H9 (cell line): ENCODE measurements at regions not wholly inside any gene's neighbourhood (a gene's known extent, or its start where the extent isn't known, plus 50 kb on each side); places are given as distances from the start of the nearest gene placed in this dataset.

ENCODE experiments used
- DNase-seq: peaks from one replicate; pipeline ENCODE4 v3.0.0-alpha.2; 2017
- H2AFZ ChIP-seq: one replicate; pipeline ENCODE4 v1.6.1; 2013; ENCODE audit warnings: mild to moderate bottlenecking, low read length, control low read depth, moderate library complexity
- H2AK5ac ChIP-seq: 2 replicates; pipeline ENCODE4 v1.6.1; 2013; ENCODE audit warnings: low read length, control low read depth, mixed read lengths; ENCODE audit not compliant: insufficient read length
- H2BK120ac ChIP-seq: one replicate; pipeline ENCODE4 v1.6.1; 2013; ENCODE audit warnings: low read depth, mild to moderate bottlenecking, low read length, control low read depth, inconsistent platforms; ENCODE audit not compliant: poor library complexity, severe bottlenecking
- H2BK12ac ChIP-seq: 2 replicates; pipeline ENCODE4 v1.6.1; 2013; ENCODE audit warnings: low read length, control low read depth, mixed read lengths, low read depth; ENCODE audit not compliant: insufficient read length
- H2BK15ac ChIP-seq: 2 replicates; pipeline ENCODE4 v1.6.1; 2013; ENCODE audit warnings: low read depth, low read length, control low read depth
- H2BK20ac ChIP-seq: one replicate; pipeline ENCODE4 v1.6.1; 2013; ENCODE audit warnings: low read depth, mild to moderate bottlenecking, low read length, control low read depth, inconsistent platforms; ENCODE audit not compliant: poor library complexity, severe bottlenecking
- H2BK5ac ChIP-seq: 2 replicates; pipeline ENCODE4 v1.6.1; 2013; ENCODE audit warnings: low read length, control low read depth, mixed read lengths; ENCODE audit not compliant: insufficient read length
- H3K14ac ChIP-seq: 2 replicates; pipeline ENCODE4 v1.6.1; 2013; ENCODE audit warnings: low read length, control low read depth; ENCODE audit not compliant: insufficient read depth
- H3K18ac ChIP-seq: 2 replicates; pipeline ENCODE4 v1.6.1; 2013; ENCODE audit warnings: low read depth, mild to moderate bottlenecking, mixed read lengths, low read length, control low read depth; ENCODE audit not compliant: insufficient read length
- H3K23ac ChIP-seq: 2 replicates; pipeline ENCODE4 v1.6.1; 2013; ENCODE audit warnings: low read length, control low read depth, mixed read lengths, low read depth; ENCODE audit not compliant: insufficient read length
- H3K23me2 ChIP-seq: 2 replicates; pipeline ENCODE4 v1.6.1; 2013; ENCODE audit warnings: low read depth, mild to moderate bottlenecking, mixed read lengths, low read length, control low read depth; ENCODE audit not compliant: insufficient read length, poor library complexity, severe bottlenecking
- H3K27ac ChIP-seq: 2 replicates; pipeline ENCODE4 v1.5.1; 2013; ENCODE audit warnings: low read length, control low read depth, mixed read lengths, low read depth; ENCODE audit not compliant: insufficient read length
- H3K27me3 ChIP-seq: 2 replicates; pipeline ENCODE4 v1.6.1; 2013; ENCODE audit warnings: low read length, control low read depth, inconsistent platforms; ENCODE audit not compliant: insufficient read depth
- H3K4ac ChIP-seq: 2 replicates; pipeline ENCODE4 v1.6.1; 2013; ENCODE audit warnings: low read depth, mild to moderate bottlenecking, control low read depth, inconsistent platforms, low read length, moderate library complexity
- H3K4me1 ChIP-seq: 2 replicates; pipeline ENCODE4 v1.6.1; 2013; ENCODE audit warnings: low read length, control low read depth, inconsistent platforms; ENCODE audit not compliant: insufficient read depth
- H3K4me2 ChIP-seq: 2 replicates; pipeline ENCODE4 v1.6.1; 2013; ENCODE audit warnings: low read length, control low read depth, mixed read lengths; ENCODE audit not compliant: insufficient read length, insufficient read depth
- H3K56ac ChIP-seq: 2 replicates; pipeline ENCODE4 v1.6.1; 2013; ENCODE audit warnings: low read depth, mild to moderate bottlenecking, mixed read lengths, low read length, control low read depth; ENCODE audit not compliant: insufficient read length
- H3K79me1 ChIP-seq: 2 replicates; pipeline ENCODE4 v1.6.1; 2013; ENCODE audit warnings: low read depth, mild to moderate bottlenecking, moderate library complexity, low read length, control low read depth, inconsistent platforms; ENCODE audit not compliant: insufficient read depth, poor library complexity, severe bottlenecking
- H3K79me2 ChIP-seq: 2 replicates; pipeline ENCODE4 v1.6.1; 2013; ENCODE audit warnings: low read length, control low read depth, inconsistent platforms; ENCODE audit not compliant: insufficient read depth
- H3K9ac ChIP-seq: 2 replicates; pipeline ENCODE4 v1.6.1; 2013; ENCODE audit warnings: low read length, control low read depth, mixed read lengths; ENCODE audit not compliant: insufficient read length; ENCODE audit errors: extremely low read depth
- H3K9me3 ChIP-seq: one replicate; pipeline ENCODE4 v1.6.1; 2013; ENCODE audit warnings: low read depth, low read length, inconsistent platforms; ENCODE audit not compliant: control insufficient read depth
- H3T11ph ChIP-seq: one replicate; pipeline ENCODE4 v1.6.1; 2013; ENCODE audit warnings: mild to moderate bottlenecking, low read length, control low read depth, inconsistent platforms
- H4K20me1 ChIP-seq: one replicate; pipeline ENCODE4 v1.6.1; 2013; ENCODE audit not compliant: control insufficient read depth, insufficient read length, insufficient read depth
- H4K5ac ChIP-seq: 2 replicates; pipeline ENCODE4 v1.6.1; 2013; ENCODE audit warnings: low read depth, mild to moderate bottlenecking, mixed read lengths, low read length, control low read depth; ENCODE audit not compliant: insufficient read length
- H4K8ac ChIP-seq: replicated peaks from 2 replicates; pipeline ENCODE4 v1.6.1; 2013; ENCODE audit warnings: low read length, control low read depth, mixed read lengths, low read depth; ENCODE audit not compliant: insufficient read length
- H4K91ac ChIP-seq: 2 replicates; pipeline ENCODE4 v1.6.1; 2013; ENCODE audit warnings: low read depth, mild to moderate bottlenecking, moderate library complexity, mixed read lengths, low read length, control low read depth; ENCODE audit not compliant: insufficient read length
- H3K27ac Mint-ChIP-seq, 3 experiments: 2 replicates in 2 of 3; 3 replicates in 1 of 3; pipeline ENCODE4 v1.8.0; 2020 to 2021; ENCODE audit warnings: mixed read lengths in 3 of 3, mild to moderate bottlenecking in 1 of 3, moderate library complexity in 1 of 3
- H3K27me3 Mint-ChIP-seq: 2 replicates; pipeline ENCODE4 v1.8.0; 2021; ENCODE audit warnings: low read depth, mild to moderate bottlenecking, moderate library complexity, mixed read lengths
- H3K36me3 Mint-ChIP-seq, 3 experiments: 2 replicates in 2 of 3; 3 replicates in 1 of 3; pipeline ENCODE4 v1.8.0; 2020 to 2021; ENCODE audit warnings: low read depth in 3 of 3, mixed read lengths in 3 of 3; ENCODE audit not compliant: insufficient read depth in 1 of 3
- H3K4me1 Mint-ChIP-seq, 2 experiments: 2 replicates each; pipeline ENCODE4 v1.8.0; 2020; ENCODE audit warnings: mixed read lengths in 2 of 2
- H3K4me3 Mint-ChIP-seq, 2 experiments: 2 replicates in 1 of 2; 3 replicates in 1 of 2; pipeline ENCODE4 v1.8.0; 2020 to 2021; ENCODE audit warnings: mild to moderate bottlenecking in 2 of 2, mixed read lengths in 2 of 2, moderate library complexity in 1 of 2
- H3K9me3 Mint-ChIP-seq, 2 experiments: 2 replicates in 1 of 2; 3 replicates in 1 of 2; pipeline ENCODE4 v1.8.0; 2020; ENCODE audit warnings: mild to moderate bottlenecking in 2 of 2, mixed read lengths in 2 of 2, moderate library complexity in 1 of 2
- CTCF ChIP-seq: fragments of 200-600 bp; sonication (generic); conservative IDR thresholded peaks from 3 replicates; pipeline ENCODE4 v1.8.0; 2021; ENCODE audit warnings: antibody characterized with exemption, mild to moderate bottlenecking
- WGBS: extraction: QIAGEN DNeasy Blood & Tissue Kit; methylation state at CpG from one replicate; pipeline ENCODE4 v1.1.7; 2013; ENCODE audit warnings: missing lambda C conversion rate, low lambda C conversion rate, mixed read lengths; ENCODE audit not compliant: insufficient read length; ENCODE audit errors: extremely low coverage; 5-methylcytosine and 5-hydroxymethylcytosine counted together

DNA sequence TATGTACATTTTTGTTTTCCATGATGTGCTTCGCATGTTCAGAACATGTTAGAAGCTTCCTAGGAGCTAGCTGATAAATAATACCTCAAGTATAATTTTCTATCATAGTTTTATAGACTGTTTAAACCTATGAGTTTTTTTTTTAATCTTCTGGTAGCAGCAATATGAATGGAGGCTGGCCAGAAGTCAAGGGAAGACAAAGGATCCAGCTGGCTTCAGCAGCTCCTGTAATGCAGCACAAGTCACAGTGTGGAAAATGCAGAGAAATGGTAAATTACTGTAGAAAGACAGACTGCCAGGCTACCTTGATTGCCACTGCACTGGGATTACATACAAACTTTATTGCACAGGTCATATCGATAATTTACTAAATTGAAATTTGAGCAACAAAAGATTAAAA is 537.9 kb downstream of the IQCM start:
- Histone ChIP-seq H2AFZ (no peak overlapping the region), H3K9ac (no peak overlapping the region), H3K4ac (no peak overlapping the region), H4K91ac (no peak overlapping the region), H3K23me2 (no peaks in the 10 kb centered on the region), H3T11ph (no peak overlapping the region), H2BK120ac (no peak overlapping the region), H2BK12ac (no peak overlapping the region), H2BK5ac (no peak overlapping the region), H4K20me1 (no peaks in the 10 kb centered on the region), H3K18ac (no peak overlapping the region), H3K23ac (no peak overlapping the region), H3K79me1 (no peaks in the 10 kb centered on the region), H3K56ac (no peak overlapping the region), H3K27me3 (no peaks in the 10 kb centered on the region), H3K27ac (no peak overlapping the region), H3K4me1 (no peaks in the 10 kb centered on the region), H2AK5ac (no peak overlapping the region), H2BK20ac (no peak overlapping the region), H2BK15ac (no peak overlapping the region), H3K4me2 (no peak overlapping the region), H3K9me3 (no peaks in the 10 kb centered on the region), H3K14ac (no peak overlapping the region), H4K8ac (no peak overlapping the region), H4K5ac (no peak overlapping the region), H3K79me2 (no peaks in the 10 kb centered on the region)
- TF ChIP-seq CTCF: no peak
- Mint-ChIP-seq H3K9me3 (no peaks in the 10 kb centered on the region; a peak in 3 of 5 replicates), H3K27ac (no peak overlapping the region), H3K27me3 (no peaks in the 10 kb centered on the region), H3K4me1 (no peaks in the 10 kb centered on the region), H3K36me3 (no peaks in the 10 kb centered on the region), H3K4me3 (no peak overlapping the region)
- WGBS: no CpG with 5 or more reads among the region's 2 CpGs
- no peak for DNase-seq
